OCI-LY3 (cell line): ENCODE measurements at regions not wholly inside any gene's neighbourhood (a gene's known extent, or its start where the extent isn't known, plus 50 kb on each side); places are given as distances from the start of the nearest gene placed in this dataset.

Experiments
- CTCF ChIP-seq: fragments of 200-600, 300-600 bp; sonication (generic); IDR thresholded peaks from 2 replicates; pipeline ENCODE4 v1.5.1; 2014; ENCODE audit warnings: antibody characterized with exemption, low read length, low read depth
- EZH2phosphoT487 ChIP-seq: fragments of 200-600 bp; shearing (Covaris generic); IDR thresholded peaks from 2 replicates; pipeline ENCODE4 v1.6.1; 2018; ENCODE audit warnings: antibody characterized with exemption, mixed run types, low read depth

DNA sequence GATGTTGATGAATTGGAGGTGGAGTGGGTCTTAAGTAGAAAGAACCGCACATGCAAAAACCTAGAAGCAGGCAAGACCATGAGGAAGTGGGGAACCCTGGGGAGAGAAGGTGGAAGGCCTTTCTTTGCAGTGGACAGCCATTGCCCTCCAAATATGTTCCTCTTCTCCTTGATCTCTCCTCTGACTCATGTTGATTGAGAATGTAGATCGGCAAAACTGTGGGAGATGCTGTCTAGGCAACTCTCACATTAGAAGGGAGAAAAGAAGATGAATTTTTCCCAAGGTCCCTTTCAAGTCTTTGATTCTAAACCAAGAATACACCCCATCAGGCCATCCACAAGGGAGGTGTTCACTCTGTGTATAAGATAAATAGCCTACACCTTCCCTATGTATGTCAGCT lies 257.5 kb downstream of the MSRB3 start:
- TF ChIP-seq CTCF (no peak), EZH2phosphoT487 (no peak)
